ENCODE measurements at regions not wholly inside any gene's neighbourhood (a gene's known extent, or its start where the extent isn't known, plus 50 kb on each side); places are given as distances from the start of the nearest gene placed in this dataset.
A peak's percentile ranks its signal among the peaks of the same experiment; 100 is the strongest.

- Histone ChIP-seq H3K36me3 (ENCODE audit: insufficient read depth, low read length, poor library complexity, severe bottlenecking) (no peaks in the 10 kb centered on the region), H3K27ac (ENCODE audit: low read depth, low read length, poor library complexity, severe bottlenecking) (peak overlapping the region; percentile 75), H3K4me3 (ENCODE audit: low read depth, low read length, poor library complexity, severe bottlenecking) (no peak overlapping the region), H3K4me1 (ENCODE audit: insufficient read depth, low read length, poor library complexity, severe bottlenecking) (peaks cover 20% of the 10 kb centered on the region), H3K9me3 (ENCODE audit: low read depth, low read length, poor library complexity, severe bottlenecking) (no peaks in the 10 kb centered on the region), H3K27me3 (replicated peaks; ENCODE audit: insufficient read depth, low read depth, low read length, poor library complexity) (no peaks in the 10 kb centered on the region)
- ChIA-PET POLR2A (ENCODE audit: low non-redundant PET) (interaction anchor here (0.8 kb wide), 1 partner anchor 9 kb away, joined by 5 read pairs; no protein-coding TSS in a partner anchor), CTCF (no interaction called here)
- TF ChIP-seq EZH2 (IDR thresholded peaks at IDR 0.05; ENCODE audit: borderline replicate concordance, low read depth, low read length, poor library complexity, severe bottlenecking) (no peak), CTCF (conservative IDR thresholded peaks at IDR 0.05; ENCODE audit: low read depth, low read length) (no peak)
- BruUV-seq (replicated peaks) = no TSS peak
- DNase-seq (ENCODE audit: low spot score) = peak; percentile 75
- intact Hi-C loops (cut with micrococcal nuclease; ENCODE audit: unreplicated experiment) = no loop called here
Measured at GRCh38 chr20:52291109-52291508, 99.5 kb upstream of the ZFP64 start.

- peak overlapping the region; percentile 75 for H3K27ac ChIP-seq (ENCODE audit: low read depth, low read length, poor library complexity, severe bottlenecking)
- no TSS peak for BruUV-seq (replicated peaks)
Measured at GRCh38 chr20:52290569-52290968, 99.0 kb upstream of the ZFP64 start.

GRCh38 chr20:52289956-52290565, 98.5 kb upstream of the ZFP64 start:
- Histone ChIP-seq H3K27ac (ENCODE audit: low read depth, low read length, poor library complexity, severe bottlenecking) (peak overlapping the region; percentile 75), H3K9me3 (ENCODE audit: low read depth, low read length, poor library complexity, severe bottlenecking) (no peaks in the 10 kb centered on the region), H3K36me3 (ENCODE audit: insufficient read depth, low read length, poor library complexity, severe bottlenecking) (no peaks in the 10 kb centered on the region), H3K4me1 (ENCODE audit: insufficient read depth, low read length, poor library complexity, severe bottlenecking) (peaks cover 20% of the 10 kb centered on the region), H3K4me3 (ENCODE audit: low read depth, low read length, poor library complexity, severe bottlenecking) (no peak overlapping the region), H3K27me3 (replicated peaks; ENCODE audit: insufficient read depth, low read depth, low read length, poor library complexity) (no peaks in the 10 kb centered on the region)
- intact Hi-C loops (cut with micrococcal nuclease; ENCODE audit: unreplicated experiment) = no loop called here
- no TSS peak for BruUV-seq (replicated peaks)
- ChIA-PET CTCF (no interaction called here), POLR2A (ENCODE audit: low non-redundant PET) (interaction anchor here (0.5 kb wide), 1 partner anchor 143 kb away, joined by 7 read pairs; no protein-coding TSS in a partner anchor)
- DNase-seq (ENCODE audit: low spot score) = no peak
- TF ChIP-seq EZH2 (IDR thresholded peaks at IDR 0.05; ENCODE audit: borderline replicate concordance, low read depth, low read length, poor library complexity, severe bottlenecking) (no peak), CTCF (conservative IDR thresholded peaks at IDR 0.05; ENCODE audit: low read depth, low read length) (no peak)

More at GRCh38 chr20:52290569-52290968, 99.0 kb upstream of the ZFP64 start:
- ChIA-PET POLR2A (ENCODE audit: low non-redundant PET) (no interaction called here), CTCF (no interaction called here)
- TF ChIP-seq CTCF (conservative IDR thresholded peaks at IDR 0.05; ENCODE audit: low read depth, low read length) = no peak
- TF ChIP-seq EZH2 (IDR thresholded peaks at IDR 0.05; ENCODE audit: borderline replicate concordance, low read depth, low read length, poor library complexity, severe bottlenecking) = no peak
- Histone ChIP-seq H3K9me3 (ENCODE audit: low read depth, low read length, poor library complexity, severe bottlenecking) (no peaks in the 10 kb centered on the region), H3K4me3 (ENCODE audit: low read depth, low read length, poor library complexity, severe bottlenecking) (no peak overlapping the region), H3K36me3 (ENCODE audit: insufficient read depth, low read length, poor library complexity, severe bottlenecking) (no peaks in the 10 kb centered on the region), H3K27me3 (replicated peaks; ENCODE audit: insufficient read depth, low read depth, low read length, poor library complexity) (no peaks in the 10 kb centered on the region), H3K4me1 (ENCODE audit: insufficient read depth, low read length, poor library complexity, severe bottlenecking) (peaks cover 20% of the 10 kb centered on the region)
- DNase-seq (ENCODE audit: low spot score) = no peak
- intact Hi-C loops (cut with micrococcal nuclease; ENCODE audit: unreplicated experiment) = no loop called here
